Anterior cingulate cortex (tissue), 58 donors: ENCODE measurements at regions not wholly inside any gene's neighbourhood (a gene's known extent, or its start where the extent isn't known, plus 50 kb on each side); places are given as distances from the start of the nearest gene placed in this dataset.
"Not testable (repeated sequence)": the region's sequence is repeated elsewhere in the genome, so short reads cannot be mapped to it uniquely, and the experiment has no call there.

Experiments
- DNase-seq, 58 donors: peaks; one replicate each; lab custom pipeline; 2025; lab: John Stamatoyannopoulos, UW

GRCh38 chr21:31543191-31543590, 116.3 kb upstream of the SOD1 start:
- no peak for DNase-seq

GRCh38 chr21:31538816-31539215, 120.7 kb upstream of the SOD1 start:
- DNase-seq, result no peak

- no peak for DNase-seq
Measured at GRCh38 chr21:31537872-31538576, 121.5 kb upstream of the SOD1 start.

GRCh38 chr21:31536138-31536537, 123.4 kb upstream of the SOD1 start:
- DNase-seq, result no peak

DNA sequence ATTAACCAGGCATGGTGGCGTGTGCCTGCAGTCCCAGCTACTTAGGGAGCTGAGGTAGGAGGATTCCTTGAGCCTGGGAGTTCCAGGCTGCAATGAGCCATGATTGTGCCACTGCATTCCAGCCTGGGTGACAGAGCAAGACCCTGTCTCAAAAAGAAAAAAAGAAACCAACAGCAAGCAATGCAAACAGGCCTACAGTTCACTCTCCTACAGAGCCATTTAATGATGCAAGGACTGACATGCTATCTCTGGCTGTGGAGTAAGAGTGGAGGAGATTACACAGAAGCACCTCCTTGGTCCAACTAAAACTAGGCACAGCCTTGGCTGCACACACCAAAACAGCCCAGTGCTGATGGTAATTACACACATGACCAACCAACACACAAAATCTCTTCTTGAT, 127.5 kb upstream of the SOD1 start:
- DNase-seq, result no peak

DNA sequence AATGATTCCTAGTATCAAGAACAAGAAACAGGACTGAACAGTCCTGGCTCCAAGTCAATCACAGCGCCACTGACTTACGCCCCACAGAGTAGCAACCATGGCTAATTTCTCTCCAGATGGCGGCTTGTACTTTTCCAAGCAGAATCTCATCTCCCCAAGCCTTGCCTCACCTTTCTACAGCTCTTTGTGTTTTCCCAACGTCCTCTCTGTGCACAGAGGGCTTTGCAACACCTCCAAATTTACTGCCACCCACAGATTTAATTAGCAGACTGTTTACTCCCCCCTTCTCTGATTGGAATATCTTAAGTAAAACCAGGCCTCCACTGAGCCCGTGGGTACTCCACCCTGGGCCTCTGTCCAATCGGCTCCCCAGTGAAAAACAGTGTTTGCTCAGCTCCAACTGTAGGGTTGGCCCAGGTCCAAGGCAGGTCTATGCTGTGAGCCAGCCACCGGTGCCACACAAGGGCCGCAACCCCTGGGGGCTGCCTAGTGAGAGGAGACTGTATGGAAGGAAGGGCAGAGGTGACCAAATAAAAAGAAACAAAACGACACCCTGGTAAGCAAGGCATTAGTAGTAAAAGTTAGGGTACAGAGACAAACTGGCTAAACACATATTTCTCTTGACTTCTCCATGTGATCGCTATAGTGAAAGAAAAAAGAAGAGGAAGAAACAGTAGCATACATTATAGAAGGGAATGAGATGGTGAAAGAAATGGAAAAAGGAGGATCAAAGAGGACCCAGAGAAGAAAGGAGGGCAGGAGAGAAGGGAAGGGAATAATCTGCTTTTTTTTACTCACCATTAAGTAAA, 128.4 kb upstream of the SOD1 start:
- DNase-seq, result peak in 2 of 58 donors; percentile 7 to 43

- no peak for DNase-seq
Measured at GRCh38 chr21:31530364-31530763, 129.1 kb upstream of the SOD1 start.

DNA sequence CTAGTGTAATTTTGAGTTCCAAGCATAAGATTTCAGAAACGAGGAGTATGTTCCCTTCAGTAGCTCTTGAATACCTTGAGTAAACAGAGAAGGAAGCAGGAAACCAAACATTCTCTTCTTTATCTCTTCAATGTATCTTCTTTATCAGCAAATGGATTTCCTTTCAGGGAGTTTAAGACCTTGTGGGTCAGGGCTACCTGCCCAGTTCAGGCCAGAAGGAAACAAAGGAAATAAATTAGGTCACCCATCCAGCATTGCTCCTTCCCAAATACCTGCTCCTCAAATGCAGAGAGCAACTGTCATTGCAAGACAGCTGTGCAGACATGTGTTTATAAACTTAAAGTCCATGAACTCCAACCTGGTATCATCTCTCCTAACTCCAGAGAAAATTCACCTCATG, 130.1 kb upstream of the SOD1 start:
- no peak for DNase-seq

GRCh38 chr21:31526040-31526439, 133.5 kb upstream of the SOD1 start:
- DNase-seq, result no peak

- no peak for DNase-seq
Measured at GRCh38 chr21:31524140-31524539, 135.4 kb upstream of the SOD1 start.

DNA sequence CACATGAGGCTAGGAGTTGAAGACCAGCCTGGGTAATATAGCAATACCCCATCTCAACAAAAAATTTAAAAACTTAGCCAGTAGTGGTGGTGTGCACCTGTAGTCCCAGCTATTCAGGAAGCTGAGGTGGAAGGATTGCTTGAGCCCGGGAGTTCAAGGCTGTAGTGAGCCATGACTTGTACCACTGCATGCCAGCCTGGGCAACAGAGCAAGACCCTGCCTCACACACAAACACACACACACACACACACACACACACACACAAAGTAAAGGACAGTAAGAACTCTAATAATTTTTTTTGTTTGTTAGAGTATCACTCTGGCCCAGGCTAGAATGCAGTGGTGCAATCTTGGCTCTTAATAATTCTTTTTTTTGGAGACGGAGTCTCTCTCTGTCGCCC, 138.0 kb upstream of the SOD1 start:
- DNase-seq, result no peak

DNA sequence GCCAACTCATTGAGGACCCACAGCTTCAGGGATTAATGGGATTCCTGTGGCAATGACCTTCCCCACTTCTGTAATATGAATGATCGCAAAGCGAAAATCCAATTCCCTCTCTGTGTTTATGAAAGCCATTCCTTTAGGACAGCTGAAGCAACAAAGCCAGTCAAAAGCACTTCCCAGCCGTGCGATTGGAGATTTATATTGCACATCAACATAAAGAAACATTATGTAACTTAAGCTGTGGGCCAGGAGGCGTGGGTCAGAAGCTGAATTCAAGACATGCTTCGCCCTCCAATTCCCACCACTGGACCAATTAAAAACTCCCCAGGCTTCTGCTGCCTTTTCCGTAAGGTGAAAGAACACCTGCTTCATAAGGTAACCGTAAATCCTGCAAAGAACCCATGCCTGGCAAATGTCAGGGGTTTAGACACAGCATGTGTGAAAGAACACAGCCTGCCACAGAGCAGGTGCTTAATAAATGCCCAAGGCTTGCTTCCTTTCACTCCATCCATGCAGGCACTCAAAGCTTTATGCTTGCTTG, 138.9 kb upstream of the SOD1 start:
- no peak for DNase-seq

DNA sequence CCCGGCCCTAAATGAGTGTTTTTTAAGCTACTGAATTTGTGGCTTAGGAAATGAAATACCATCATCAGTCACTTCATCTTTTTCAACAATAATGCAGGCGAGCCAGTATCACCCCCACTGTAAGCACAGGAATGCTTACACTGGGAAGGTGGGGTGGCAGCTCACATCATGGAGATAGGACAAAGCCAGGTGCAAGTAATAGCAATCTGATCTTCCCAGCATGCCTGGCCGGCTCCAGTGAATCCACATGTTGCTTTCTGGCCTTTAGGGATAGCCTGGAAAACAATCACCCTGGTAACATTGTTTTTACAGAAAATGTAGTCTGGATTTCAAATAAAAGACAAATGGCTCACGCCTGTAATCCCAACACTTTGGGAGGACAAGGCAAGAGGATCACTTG, 140.9 kb upstream of the SOD1 start:
- no peak for DNase-seq

DNA sequence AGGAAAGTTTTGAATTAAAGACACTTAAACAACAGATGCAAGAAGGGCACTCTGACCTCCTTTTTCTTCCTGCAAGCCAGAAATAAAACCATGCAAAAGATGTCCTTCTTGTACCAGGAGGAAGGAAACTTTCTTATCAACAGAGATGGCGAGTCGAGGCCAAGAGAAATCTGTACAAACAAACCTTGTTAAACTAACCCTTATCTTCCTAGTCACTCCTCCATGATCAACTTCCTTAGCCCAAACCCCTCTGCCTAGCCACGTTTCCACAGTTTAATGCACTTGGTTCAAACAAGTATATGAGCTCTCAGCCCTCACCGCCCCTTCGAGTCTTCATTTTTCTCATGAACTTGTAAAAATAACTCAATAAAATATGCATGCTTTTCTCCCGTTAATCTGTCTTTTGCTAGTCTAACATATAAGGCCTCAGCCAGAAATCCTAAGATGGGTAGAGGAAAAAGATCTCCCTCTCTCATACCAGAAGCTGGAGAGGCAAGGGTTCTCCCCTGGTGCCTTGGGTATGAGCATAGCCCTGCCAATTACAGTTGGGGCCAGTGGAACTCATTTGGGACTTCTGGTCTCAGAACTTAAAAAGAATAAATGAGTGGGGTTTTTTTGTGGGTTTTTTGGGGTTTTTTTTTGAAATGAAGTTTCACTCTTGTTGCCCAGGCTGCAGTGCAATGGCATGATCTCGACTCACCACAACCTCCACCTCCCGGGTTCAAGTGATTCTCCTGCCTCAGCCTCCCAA, 141.7 kb upstream of the SOD1 start:
- no peak for DNase-seq

- no peak for DNase-seq
Measured at GRCh38 chr21:31515253-31515652, 144.2 kb upstream of the SOD1 start.

- DNase-seq, result peak in 54 of 58 donors; percentile 10 to 91 (median 66)
Measured at GRCh38 chr21:31514598-31514997, 144.9 kb upstream of the SOD1 start.

GRCh38 chr21:31513541-31513940, 146.0 kb upstream of the SOD1 start:
- not testable (repeated sequence) for DNase-seq

DNA sequence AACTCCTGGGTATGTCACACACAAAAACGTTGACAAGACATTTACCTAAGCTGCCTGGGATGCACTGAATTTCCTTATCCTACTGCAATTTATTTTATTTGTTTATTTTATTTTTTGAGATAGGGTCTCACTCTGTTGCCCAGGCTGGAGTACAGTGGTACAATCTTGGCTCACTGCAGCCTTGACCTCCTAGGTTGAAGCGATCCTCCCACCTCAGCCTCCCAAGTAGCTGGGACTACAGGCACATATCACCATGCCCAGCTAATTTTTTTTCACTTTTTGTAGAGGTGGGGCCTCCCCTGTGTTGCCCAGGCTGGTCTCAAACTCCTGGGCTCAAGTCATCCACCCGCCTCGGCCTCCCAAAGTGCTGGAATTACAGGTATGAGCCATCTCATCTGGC, 147.5 kb upstream of the SOD1 start:
- not testable (repeated sequence) for DNase-seq

DNA sequence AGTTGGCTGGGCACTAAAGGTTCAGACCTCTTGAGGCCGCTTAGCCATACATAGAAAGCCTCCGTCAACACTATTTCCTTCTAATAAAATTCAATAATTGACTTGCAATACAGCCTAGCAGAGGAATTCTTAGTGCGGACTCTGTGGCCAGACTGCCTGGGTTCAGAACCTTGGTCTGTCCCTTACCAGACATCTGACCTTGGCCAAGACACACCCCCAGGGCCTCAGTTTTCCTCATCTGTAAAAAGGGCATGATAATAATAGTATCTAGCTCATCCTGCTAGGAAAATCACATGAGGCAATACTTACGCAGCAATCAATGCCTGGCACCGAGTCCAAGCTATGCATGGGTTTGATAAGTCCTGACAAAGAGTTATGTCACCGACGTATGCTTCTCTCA, 148.2 kb upstream of the SOD1 start:
- no peak for DNase-seq

- DNase-seq, result peak in 35 of 58 donors; percentile 5 to 65 (median 33)
Measured at GRCh38 chr21:31509194-31510017, 150.1 kb upstream of the SOD1 start.
